ENCODE measurements at regions not wholly inside any gene's neighbourhood (a gene's known extent, or its start where the extent isn't known, plus 50 kb on each side); places are given as distances from the start of the nearest gene placed in this dataset.

DNA sequence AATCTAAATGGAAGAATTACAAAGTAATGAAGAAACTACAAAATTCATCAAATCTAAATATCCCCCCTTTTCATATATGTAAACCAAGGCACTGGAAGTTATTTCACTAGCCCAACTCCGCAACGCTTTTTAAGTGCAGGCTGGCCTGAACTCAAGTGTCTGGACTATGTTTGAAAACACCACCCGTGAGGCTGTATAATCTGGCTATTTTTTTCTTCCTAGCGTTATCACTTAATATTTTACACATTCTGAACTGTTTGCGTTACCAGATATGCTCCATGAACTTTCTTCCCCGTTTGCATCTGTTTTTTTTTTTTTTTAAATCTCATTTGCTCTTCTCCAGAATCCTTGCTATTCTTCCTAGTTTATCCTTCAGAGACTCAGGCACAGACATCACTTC, 619.5 kb upstream of the CBLB start:
- TF ChIP-seq YY1 (IDR thresholded peaks at IDR 0.05; ENCODE audit: insufficient read depth, insufficient read length) (no peak), ZNF274 (IDR thresholded peaks at IDR 0.05; ENCODE audit: low read depth, low read length) (no peak), SUZ12 (IDR thresholded peaks at IDR 0.05; ENCODE audit: extremely low read depth, insufficient read depth, insufficient read length) (no peak)
